NT2/D1 (cell line): ENCODE measurements at regions not wholly inside any gene's neighbourhood (a gene's known extent, or its start where the extent isn't known, plus 50 kb on each side); places are given as distances from the start of the nearest gene placed in this dataset.

Experiments used
- DNase-seq: peaks from one replicate; pipeline ENCODE4 v3.0.0-alpha.2; 2011; ENCODE audit warnings: low read depth, low spot score
- H3K27me3 ChIP-seq: 2 replicates; pipeline ENCODE4 v1.6.0; 2011; ENCODE audit warnings: mild to moderate bottlenecking; ENCODE audit not compliant: insufficient read length, insufficient read depth
- H3K36me3 ChIP-seq: 2 replicates; pipeline ENCODE4 v1.6.1; 2011; ENCODE audit warnings: mild to moderate bottlenecking, low read length, mixed read lengths; ENCODE audit not compliant: insufficient read depth, insufficient read length
- H3K4me1 ChIP-seq: 2 replicates; pipeline ENCODE4 v1.5.1; 2011; ENCODE audit not compliant: insufficient read depth, insufficient read length
- H3K4me3 ChIP-seq: 2 replicates; pipeline ENCODE4 v1.5.1; 2011; ENCODE audit warnings: low read depth; ENCODE audit not compliant: insufficient read length
- H3K9ac ChIP-seq: 2 replicates; pipeline ENCODE4 v1.6.0; 2011; ENCODE audit warnings: low read depth; ENCODE audit not compliant: insufficient read length
- H3K9me3 ChIP-seq: 2 replicates; pipeline ENCODE4 v1.5.1; 2011; ENCODE audit warnings: mild to moderate bottlenecking, low read length; ENCODE audit not compliant: insufficient read depth
- SUZ12 ChIP-seq: IDR thresholded peaks from 2 replicates; pipeline ENCODE4 v1.6.1; 2011; ENCODE audit not compliant: insufficient read length, insufficient read depth; ENCODE audit errors: extremely low read depth
- YY1 ChIP-seq: IDR thresholded peaks from 2 replicates; pipeline ENCODE4 v1.6.1; 2011; ENCODE audit not compliant: insufficient read length, insufficient read depth
- ZNF274 ChIP-seq: IDR thresholded peaks from 2 replicates; pipeline ENCODE4 v1.6.1; 2011; ENCODE audit warnings: mild to moderate bottlenecking, low read depth, low read length

DNA sequence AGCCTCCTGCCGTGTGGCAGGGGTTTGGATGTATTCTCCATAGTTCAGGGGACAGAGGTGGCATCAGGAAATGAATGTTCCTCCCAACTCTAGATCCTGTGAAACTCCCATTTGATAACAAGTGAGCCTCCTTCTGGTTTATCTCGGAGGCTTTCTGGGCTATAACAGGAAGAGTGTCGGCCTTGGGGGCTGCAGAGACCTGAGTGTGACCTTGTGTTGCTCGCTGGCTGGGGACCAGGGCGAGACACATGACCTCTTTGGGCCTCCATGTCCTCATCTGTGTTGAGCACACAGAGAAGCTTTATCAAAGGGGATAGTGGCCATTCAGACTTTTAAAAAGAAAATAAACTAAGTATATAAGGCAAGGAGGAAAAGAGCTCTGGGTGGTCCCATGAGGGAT, 78.0 kb upstream of the SMNDC1 start:
- DNase-seq = no peak
- H3K9me3 ChIP-seq = no peaks in the 10 kb centered on the region
- TF ChIP-seq YY1 (no peak), ZNF274 (no peak), SUZ12 (no peak)
- H3K4me3 ChIP-seq = no peak overlapping the region
- H3K27me3 ChIP-seq = no peaks in the 10 kb centered on the region
- H3K4me1 ChIP-seq = no peaks in the 10 kb centered on the region
- no peak overlapping the region for H3K9ac ChIP-seq
- H3K36me3 ChIP-seq = no peaks in the 10 kb centered on the region

DNA sequence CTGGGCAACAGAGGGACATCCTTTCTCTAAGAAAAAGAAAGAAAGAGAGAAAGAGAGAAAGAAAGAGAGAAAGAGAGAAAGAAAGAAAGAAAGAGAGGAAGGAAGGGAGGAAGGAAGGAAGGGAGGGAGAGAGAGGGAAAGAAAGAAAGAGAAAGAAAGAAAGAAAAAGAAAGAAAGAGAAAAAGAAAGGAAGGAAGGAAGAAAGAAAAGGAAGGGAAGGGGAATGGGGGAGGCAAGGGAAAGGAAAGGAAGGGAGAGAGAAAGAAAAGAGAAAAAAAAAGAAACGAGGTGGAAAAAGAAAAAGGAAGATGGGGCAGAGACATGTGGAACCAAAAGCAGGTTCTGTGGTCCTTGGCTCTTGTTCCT, 82.9 kb upstream of the SMNDC1 start:
- TF ChIP-seq YY1 = no peak
- no peak for TF ChIP-seq ZNF274
- H3K4me1 ChIP-seq = peaks cover 5% of the 10 kb centered on the region
- no peaks in the 10 kb centered on the region for H3K9me3 ChIP-seq
- no peaks in the 10 kb centered on the region for H3K36me3 ChIP-seq
- H3K4me3 ChIP-seq = no peak overlapping the region
- no peak overlapping the region for H3K9ac ChIP-seq
- no peak for DNase-seq
- H3K27me3 ChIP-seq = no peaks in the 10 kb centered on the region

DNA sequence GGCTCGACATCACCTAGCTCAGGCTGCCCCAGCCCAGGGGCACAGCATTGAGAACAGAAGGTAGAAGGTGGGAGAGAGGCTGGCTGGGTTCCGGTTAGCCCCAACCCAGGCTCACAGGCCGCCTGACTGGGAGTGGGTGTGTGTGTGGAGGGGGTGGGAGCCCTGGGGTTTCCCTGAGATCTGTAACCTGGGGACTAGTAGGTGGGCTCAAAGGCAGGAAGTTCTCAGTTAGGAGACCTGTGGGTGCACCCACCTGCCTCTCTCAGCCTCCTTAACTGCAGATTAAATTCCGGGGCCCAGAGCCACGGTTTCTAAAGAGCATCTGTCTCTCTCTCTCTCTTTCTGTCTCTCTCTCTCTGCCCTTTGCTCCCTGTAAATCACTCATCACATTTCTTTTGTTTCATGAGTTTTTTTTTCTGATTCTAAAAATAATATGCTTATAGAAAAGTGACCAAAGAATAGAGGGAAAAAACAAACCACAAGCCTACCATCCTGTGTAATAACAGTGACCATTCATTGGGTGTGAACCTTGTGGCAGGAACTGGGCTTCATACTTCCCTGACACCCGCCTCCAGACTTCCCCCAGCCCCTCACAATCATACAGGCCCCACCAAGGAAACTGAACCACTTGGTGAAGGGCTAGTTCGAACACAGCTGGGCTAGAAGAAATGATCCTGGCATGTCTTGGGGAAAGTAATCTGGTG, 83.4 kb upstream of the SMNDC1 start:
- Histone ChIP-seq H3K9ac (no peak overlapping the region), H3K27me3 (no peaks in the 10 kb centered on the region), H3K9me3 (no peaks in the 10 kb centered on the region), H3K4me3 (no peak overlapping the region), H3K4me1 (peaks cover 7% of the 10 kb centered on the region), H3K36me3 (no peaks in the 10 kb centered on the region)
- no peak for DNase-seq
- TF ChIP-seq SUZ12 (no peak), ZNF274 (no peak), YY1 (no peak)

DNA sequence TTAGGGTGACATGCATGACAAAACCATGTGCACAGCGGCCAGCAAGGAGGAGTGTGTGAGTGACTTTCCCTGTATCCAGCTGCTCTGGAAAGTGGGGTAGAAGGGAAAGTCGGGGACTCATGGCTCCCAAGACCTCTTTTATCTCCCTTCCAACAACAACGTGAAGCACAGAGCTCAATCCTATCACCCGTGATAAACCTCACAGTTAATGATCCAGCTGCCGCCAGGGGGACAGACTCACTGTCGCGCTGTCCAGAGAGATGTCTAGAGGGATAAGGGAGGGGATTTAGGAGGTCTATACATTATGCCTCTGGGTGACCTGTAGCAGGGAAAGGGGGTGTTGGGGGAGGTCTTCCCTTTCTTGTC, 84.0 kb upstream of the SMNDC1 start:
- TF ChIP-seq YY1 (no peak), ZNF274 (no peak), SUZ12 (no peak)
- H3K9me3 ChIP-seq = no peaks in the 10 kb centered on the region
- H3K36me3 ChIP-seq = no peaks in the 10 kb centered on the region
- H3K4me3 ChIP-seq = no peak overlapping the region
- peaks cover 12% of the 10 kb centered on the region for H3K4me1 ChIP-seq
- H3K27me3 ChIP-seq = no peaks in the 10 kb centered on the region
- H3K9ac ChIP-seq = no peak overlapping the region
- no peak for DNase-seq

DNA sequence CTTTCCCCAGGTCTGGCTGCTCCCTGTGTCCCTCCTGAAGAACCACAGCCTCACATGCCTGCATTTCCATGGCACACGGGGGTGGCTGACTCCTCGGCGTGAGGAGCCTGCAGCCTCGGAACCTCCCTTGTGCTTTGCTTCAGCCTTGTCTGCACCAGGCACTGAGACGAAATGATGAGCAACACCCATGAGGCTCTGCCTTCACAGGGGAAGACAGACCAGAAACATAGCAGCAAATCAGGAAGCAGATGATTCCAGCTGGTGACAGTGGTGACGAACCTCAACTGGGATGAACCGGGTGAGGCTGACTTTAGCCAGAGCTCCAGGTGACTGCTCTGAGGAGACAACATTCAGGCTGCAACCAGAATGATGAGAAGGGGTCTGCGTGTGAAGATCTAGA, 84.5 kb upstream of the SMNDC1 start:
- DNase-seq = no peak
- Histone ChIP-seq H3K36me3 (no peaks in the 10 kb centered on the region), H3K4me3 (no peak overlapping the region), H3K4me1 (peaks cover 12% of the 10 kb centered on the region), H3K27me3 (no peaks in the 10 kb centered on the region), H3K9me3 (no peaks in the 10 kb centered on the region), H3K9ac (no peak overlapping the region)
- TF ChIP-seq YY1 (no peak), ZNF274 (no peak), SUZ12 (no peak)

DNA sequence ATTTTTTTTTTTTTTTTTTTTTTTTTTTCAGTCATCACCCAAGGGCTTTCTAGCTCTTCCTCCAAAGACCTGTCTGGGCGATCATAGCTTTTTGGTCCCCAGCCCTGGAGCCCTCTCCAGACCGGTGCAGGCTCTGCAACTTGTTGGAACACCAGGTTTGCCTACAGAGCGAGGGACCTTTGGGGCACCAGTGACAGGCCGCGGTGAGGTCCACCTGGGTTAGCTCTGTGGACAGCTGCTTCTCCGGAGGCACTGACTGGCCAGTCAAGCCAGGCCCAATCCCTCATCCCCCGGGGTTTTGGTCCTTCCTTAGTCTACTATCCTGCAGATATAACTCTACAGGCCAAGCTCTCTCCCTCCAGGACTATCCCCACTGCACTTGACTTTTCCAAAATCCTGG, 86.8 kb upstream of the SMNDC1 start:
- Histone ChIP-seq H3K9me3 (no peaks in the 10 kb centered on the region), H3K27me3 (no peaks in the 10 kb centered on the region), H3K4me3 (no peak overlapping the region), H3K4me1 (peaks cover 12% of the 10 kb centered on the region), H3K36me3 (no peaks in the 10 kb centered on the region), H3K9ac (no peak overlapping the region)
- no peak for DNase-seq
- TF ChIP-seq YY1 (no peak), SUZ12 (no peak), ZNF274 (no peak)

DNA sequence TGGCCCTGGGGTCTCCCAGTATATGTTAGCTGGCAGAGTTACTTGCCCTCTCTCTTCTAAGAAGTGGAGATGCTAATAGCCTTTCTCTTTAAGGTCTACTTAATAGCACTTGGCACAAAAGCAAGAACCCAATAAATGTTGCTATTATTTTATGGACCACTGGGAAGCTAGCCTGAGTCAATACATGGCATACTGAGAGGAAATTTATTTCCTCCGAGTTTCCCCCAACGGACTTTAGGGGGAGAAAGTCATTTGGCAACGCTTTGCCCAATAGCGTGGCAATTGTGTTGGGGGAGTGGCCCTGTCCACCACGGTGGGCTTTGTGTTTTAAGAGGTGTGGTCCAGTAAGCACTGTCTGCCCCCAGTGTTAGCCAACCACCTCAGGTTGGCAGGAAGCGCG, 87.4 kb upstream of the SMNDC1 start:
- H3K9ac ChIP-seq = no peak overlapping the region
- H3K27me3 ChIP-seq = no peaks in the 10 kb centered on the region
- H3K36me3 ChIP-seq = no peaks in the 10 kb centered on the region
- no peak overlapping the region for H3K4me3 ChIP-seq
- H3K4me1 ChIP-seq = peaks cover 12% of the 10 kb centered on the region
- no peak for DNase-seq
- TF ChIP-seq SUZ12 = no peak
- TF ChIP-seq ZNF274 = no peak
- no peak for TF ChIP-seq YY1
- H3K9me3 ChIP-seq = no peaks in the 10 kb centered on the region
